Glutamatergic neuron (in vitro differentiated cells): ENCODE measurements at regions not wholly inside any gene's neighbourhood (a gene's known extent, or its start where the extent isn't known, plus 50 kb on each side); places are given as distances from the start of the nearest gene placed in this dataset.

ENCODE experiments used
- DNase-seq: peaks from one replicate; pipeline ENCODE4 v3.0.0; 2022
- H3K27ac Mint-ChIP-seq: one replicate; pipeline ENCODE4 v1.8.0; 2020; ENCODE audit warnings: mild to moderate bottlenecking, mixed read lengths, inconsistent platforms; ENCODE audit not compliant: unreplicated experiment
- H3K27me3 Mint-ChIP-seq: one replicate; pipeline ENCODE4 v1.8.0; 2020; ENCODE audit warnings: mild to moderate bottlenecking, moderate library complexity, mixed read lengths, inconsistent platforms; ENCODE audit not compliant: unreplicated experiment
- H3K36me3 Mint-ChIP-seq: one replicate; pipeline ENCODE4 v1.8.0; 2020; ENCODE audit warnings: mild to moderate bottlenecking, mixed read lengths, inconsistent platforms; ENCODE audit not compliant: unreplicated experiment
- H3K4me1 Mint-ChIP-seq: one replicate; pipeline ENCODE4 v1.8.0; 2020; ENCODE audit warnings: mild to moderate bottlenecking, low read depth, mixed read lengths, inconsistent platforms; ENCODE audit not compliant: unreplicated experiment
- H3K4me3 Mint-ChIP-seq: one replicate; pipeline ENCODE4 v1.8.0; 2020; ENCODE audit warnings: mild to moderate bottlenecking, mixed read lengths, inconsistent platforms; ENCODE audit not compliant: unreplicated experiment
- H3K9me3 Mint-ChIP-seq: one replicate; pipeline ENCODE4 v1.8.0; 2020; ENCODE audit warnings: mild to moderate bottlenecking, moderate library complexity, mixed read lengths, inconsistent platforms; ENCODE audit not compliant: unreplicated experiment
- CTCF ChIP-seq: fragments of 200-600 bp; sonication (generic); IDR thresholded peaks from one replicate; pipeline ENCODE4 v1.5.0; 2021; ENCODE audit not compliant: partially characterized antibody, unreplicated experiment

GRCh38 chr14:71359823-71360222 is 452.6 kb downstream of the PCNX1 start:
- Mint-ChIP-seq H3K36me3 (no peaks in the 10 kb centered on the region), H3K9me3 (no peaks in the 10 kb centered on the region), H3K4me3 (no peak overlapping the region), H3K27me3 (peaks cover 1% of the 10 kb centered on the region), H3K4me1 (peaks cover 7% of the 10 kb centered on the region), H3K27ac (no peak overlapping the region)
- DNase-seq: no peak
- no peak for TF ChIP-seq CTCF

- H3K4me1 Mint-ChIP-seq: peaks cover 7% of the 10 kb centered on the region
- H3K9me3 Mint-ChIP-seq: no peaks in the 10 kb centered on the region
- no peak for TF ChIP-seq CTCF
- no peak overlapping the region for H3K27ac Mint-ChIP-seq
- H3K36me3 Mint-ChIP-seq: no peaks in the 10 kb centered on the region
- peaks cover 1% of the 10 kb centered on the region for H3K27me3 Mint-ChIP-seq
- no peak for DNase-seq
- no peak overlapping the region for H3K4me3 Mint-ChIP-seq
These were observed 454.1 kb downstream of the PCNX1 start for GRCh38 chr14:71361336-71361735.

GRCh38 chr14:71361874-71362273 is 454.6 kb downstream of the PCNX1 start:
- peaks cover 1% of the 10 kb centered on the region for H3K27me3 Mint-ChIP-seq

GRCh38 chr14:71362282-71362681 is 455.0 kb downstream of the PCNX1 start:
- Mint-ChIP-seq H3K4me1 (peaks cover 7% of the 10 kb centered on the region), H3K9me3 (no peaks in the 10 kb centered on the region), H3K27ac (no peak overlapping the region), H3K36me3 (no peaks in the 10 kb centered on the region), H3K4me3 (no peak overlapping the region), H3K27me3 (peaks cover 1% of the 10 kb centered on the region)
- no peak for DNase-seq
- no peak for TF ChIP-seq CTCF

More at GRCh38 chr14:71361874-71362273, 454.6 kb downstream of the PCNX1 start:
- no peak overlapping the region for H3K27ac Mint-ChIP-seq
- no peak for TF ChIP-seq CTCF
- H3K4me1 Mint-ChIP-seq: peaks cover 7% of the 10 kb centered on the region
- no peak for DNase-seq
- no peaks in the 10 kb centered on the region for H3K36me3 Mint-ChIP-seq
- H3K4me3 Mint-ChIP-seq: no peak overlapping the region
- no peaks in the 10 kb centered on the region for H3K9me3 Mint-ChIP-seq

GRCh38 chr14:71362920-71363584 is 455.8 kb downstream of the PCNX1 start:
- no peak for TF ChIP-seq CTCF
- no peak for DNase-seq
- Mint-ChIP-seq H3K4me1 (peaks cover 7% of the 10 kb centered on the region), H3K4me3 (no peak overlapping the region), H3K36me3 (no peaks in the 10 kb centered on the region), H3K27me3 (peaks cover 1% of the 10 kb centered on the region), H3K9me3 (no peaks in the 10 kb centered on the region), H3K27ac (no peak overlapping the region)
